CD14-positive monocyte (primary cell): ENCODE measurements at regions not wholly inside any gene's neighbourhood (a gene's known extent, or its start where the extent isn't known, plus 50 kb on each side); places are given as distances from the start of the nearest gene placed in this dataset.

Experiments used
- DNase-seq, 3 donors: peaks; one replicate each; pipeline ENCODE4 v3.0.0-alpha.2; 2011 to 2022
- H2AFZ ChIP-seq: 2 replicates; pipeline ENCODE4 v1.6.0; 2012; ENCODE audit warnings: mild to moderate bottlenecking, low read depth, low read length, inconsistent platforms; ENCODE audit not compliant: insufficient read depth, poor library complexity, severe bottlenecking
- H3K27ac ChIP-seq, 2 donors: 1 replicate in 1 of 2; 2 replicates in 1 of 2; pipeline ENCODE4 v1.5.1; 2012 to 2013; ENCODE audit warnings: low read length in 2 of 2, control low read depth in 1 of 2, inconsistent platforms in 1 of 2, low read depth in 1 of 2, mild to moderate bottlenecking in 1 of 2
- H3K27me3 ChIP-seq, 2 donors: one replicate each; pipeline versions ENCODE4 v1.6.0 to v1.6.1; 2011 to 2013; ENCODE audit warnings: low read length in 2 of 2; ENCODE audit not compliant: control insufficient read depth in 2 of 2, insufficient read depth in 2 of 2
- H3K36me3 ChIP-seq, 2 donors: replicated peaks in 1 of 2; 1 replicate in 1 of 2; 2 replicates in 1 of 2; pipeline versions ENCODE4 v1.5.1 to v1.6.1; 2012 to 2013; ENCODE audit warnings: low read length in 2 of 2, control low read depth in 1 of 2, inconsistent platforms in 1 of 2, mild to moderate bottlenecking in 1 of 2; ENCODE audit not compliant: insufficient read depth in 2 of 2, control insufficient read depth in 1 of 2
- H3K4me1 ChIP-seq, 2 donors: 1 replicate in 1 of 2; 2 replicates in 1 of 2; pipeline versions ENCODE4 v1.5.1 to v1.6.1; 2012 to 2013; ENCODE audit warnings: low read length in 2 of 2, control low read depth in 1 of 2, inconsistent platforms in 1 of 2, mild to moderate bottlenecking in 1 of 2, moderate library complexity in 1 of 2; ENCODE audit not compliant: insufficient read depth in 2 of 2, control insufficient read depth in 1 of 2
- H3K4me2 ChIP-seq: replicated peaks from 2 replicates; pipeline ENCODE3; 2012; ENCODE audit warnings: low read length, moderate library complexity, mild to moderate bottlenecking; ENCODE audit not compliant: poor library complexity, severe bottlenecking; ENCODE audit errors: extremely low read depth
- H3K4me3 ChIP-seq, 3 experiments: fragments of 200-600 bp in 1 of 3; sonication (generic) in 1 of 3; replicated peaks in 1 of 3; 1 replicate in 2 of 3; 2 replicates in 1 of 3; pipeline ENCODE4 v1.5.1; 2011 to 2013; ENCODE audit warnings: low read length in 3 of 3, mild to moderate bottlenecking in 3 of 3, control low read depth in 2 of 3, low read depth in 2 of 3, inconsistent platforms in 1 of 3, moderate library complexity in 1 of 3
- H3K79me2 ChIP-seq: 2 replicates; pipeline ENCODE4 v1.6.0; 2012; ENCODE audit warnings: mild to moderate bottlenecking, control low read depth, inconsistent platforms, low read length, moderate library complexity; ENCODE audit not compliant: insufficient read depth
- H3K9ac ChIP-seq: 2 replicates; pipeline ENCODE4 v1.6.0; 2017; ENCODE audit warnings: low read length, mild to moderate bottlenecking; ENCODE audit not compliant: insufficient read depth, poor library complexity, severe bottlenecking
- H3K9me3 ChIP-seq, 2 donors: replicated peaks in 1 of 2; 1 replicate in 1 of 2; 2 replicates in 1 of 2; pipeline versions ENCODE4 v1.5.1 to v1.6.1; 2012 to 2013; ENCODE audit warnings: low read length in 2 of 2, control low read depth in 1 of 2; ENCODE audit not compliant: control insufficient read depth in 1 of 2, insufficient read depth in 1 of 2
- H4K20me1 ChIP-seq: 2 replicates; pipeline ENCODE4 v1.6.0; 2012; ENCODE audit warnings: mild to moderate bottlenecking, low read length, control low read depth, moderate library complexity; ENCODE audit not compliant: insufficient read depth
- H3K27ac Mint-ChIP-seq, 7 donors: one replicate each; pipeline ENCODE4 v1.8.0; 2020; ENCODE audit warnings: mild to moderate bottlenecking in 7 of 7, mixed read lengths in 7 of 7, moderate library complexity in 6 of 7, inconsistent platforms in 2 of 7
- H3K27me3 Mint-ChIP-seq, 3 donors: one replicate each; pipeline ENCODE4 v1.8.0; 2021 to 2022; ENCODE audit warnings: low read depth in 3 of 3, mild to moderate bottlenecking in 3 of 3, mixed read lengths in 3 of 3, moderate library complexity in 3 of 3, inconsistent platforms in 1 of 3
- H3K36me3 Mint-ChIP-seq, 2 donors: one replicate each; pipeline ENCODE4 v1.8.0; 2020; ENCODE audit warnings: mixed read lengths in 2 of 2, inconsistent platforms in 1 of 2, mild to moderate bottlenecking in 1 of 2
- H3K4me1 Mint-ChIP-seq: one replicate; pipeline ENCODE4 v1.8.0; 2020; ENCODE audit warnings: mild to moderate bottlenecking, mixed read lengths
- H3K4me3 Mint-ChIP-seq, 2 donors: one replicate each; pipeline ENCODE4 v1.8.0; 2020; ENCODE audit warnings: mild to moderate bottlenecking in 2 of 2, mixed read lengths in 2 of 2, moderate library complexity in 1 of 2
- H3K9me3 Mint-ChIP-seq, 7 donors: one replicate each; pipeline ENCODE4 v1.8.0; 2020 to 2022; ENCODE audit warnings: mixed read lengths in 7 of 7, mild to moderate bottlenecking in 6 of 7, moderate library complexity in 6 of 7, inconsistent platforms in 2 of 7
- CTCF ChIP-seq: fragments of 200-600 bp; IDR thresholded peaks from one replicate; pipeline ENCODE4 v1.8.0; 2022; ENCODE audit warnings: antibody characterized with exemption, mild to moderate bottlenecking
- WGBS: methylation state at CpG from one replicate; pipeline ENCODE4 v1.1.5; 2013; ENCODE audit warnings: missing lambda C conversion rate; ENCODE audit not compliant: insufficient coverage; 5-methylcytosine and 5-hydroxymethylcytosine counted together
- intact Hi-C, 2 donors: fragments of 100-400 bp; cut with micrococcal nuclease; formaldehyde crosslinking; loops; one replicate each; pipeline versions ENCODE4 v1.15.0 to v1.15.1; 2023

DNA sequence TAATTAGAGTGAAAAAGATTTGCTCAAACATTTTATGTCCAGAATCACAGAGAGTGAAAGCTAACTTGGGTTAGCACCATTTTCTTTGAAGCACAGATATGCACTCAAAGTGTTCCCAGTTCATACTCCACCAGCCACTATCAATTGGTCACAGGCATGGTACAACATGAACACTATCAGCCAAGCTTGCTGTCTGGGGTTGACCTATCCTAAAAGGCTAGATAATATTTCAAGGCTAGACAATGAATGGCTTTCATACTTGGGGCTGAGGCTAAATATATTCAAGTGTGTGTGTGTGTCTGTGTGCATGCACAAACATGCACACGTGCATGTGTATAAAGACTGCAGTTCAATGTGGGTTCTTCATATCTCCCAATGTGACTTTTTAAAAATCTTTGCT is 783.0 kb upstream of the GJE1 start:
- WGBS = no CpG with 5 or more reads among the region's 1 CpG
- no peak overlapping the region for H3K27ac ChIP-seq
- no peak overlapping the region for H3K4me3 ChIP-seq
- no peaks in the 10 kb centered on the region for H3K79me2 ChIP-seq
- no peaks in the 10 kb centered on the region for H4K20me1 ChIP-seq
- Mint-ChIP-seq H3K27ac (no peak overlapping the region), H3K9me3 (peaks cover 0 to 4% (median 0%) of the 10 kb centered on the region in 7 donors), H3K4me1 (no peaks in the 10 kb centered on the region), H3K4me3 (no peak overlapping the region), H3K36me3 (no peaks in the 10 kb centered on the region), H3K27me3 (no peaks in the 10 kb centered on the region)
- no peak overlapping the region for H3K4me2 ChIP-seq
- DNase-seq = no peak
- no peaks in the 10 kb centered on the region for H3K27me3 ChIP-seq
- no peaks in the 10 kb centered on the region for H3K9me3 ChIP-seq
- H3K9ac ChIP-seq = no peak overlapping the region
- intact Hi-C loops = no loop called here
- no peak overlapping the region for H2AFZ ChIP-seq
- TF ChIP-seq CTCF = no peak
- no peaks in the 10 kb centered on the region for H3K4me1 ChIP-seq
- no peaks in the 10 kb centered on the region for H3K36me3 ChIP-seq

- Histone ChIP-seq H3K9me3 (no peaks in the 10 kb centered on the region), H3K9ac (no peak overlapping the region), H4K20me1 (no peaks in the 10 kb centered on the region), H3K4me2 (no peak overlapping the region), H3K27ac (no peak overlapping the region), H2AFZ (no peak overlapping the region), H3K4me1 (no peaks in the 10 kb centered on the region), H3K4me3 (no peak overlapping the region), H3K36me3 (no peaks in the 10 kb centered on the region), H3K79me2 (no peaks in the 10 kb centered on the region), H3K27me3 (no peaks in the 10 kb centered on the region)
- WGBS = no CpG with 5 or more reads among the region's 3 CpGs
- peaks cover 0 to 4% (median 0%) of the 10 kb centered on the region in 7 donors for H3K9me3 Mint-ChIP-seq
- H3K27ac Mint-ChIP-seq = no peak overlapping the region
- no peak for DNase-seq
- no peaks in the 10 kb centered on the region for H3K4me1 Mint-ChIP-seq
- no peaks in the 10 kb centered on the region for H3K27me3 Mint-ChIP-seq
- TF ChIP-seq CTCF = no peak
- H3K4me3 Mint-ChIP-seq = no peak overlapping the region
- intact Hi-C loops = no loop called here
- H3K36me3 Mint-ChIP-seq = no peaks in the 10 kb centered on the region
These were observed 784.7 kb upstream of the GJE1 start for GRCh38 chr6:141347906-141348492.
